HG03039 (cell line): ENCODE measurements at regions not wholly inside any gene's neighbourhood (a gene's known extent, or its start where the extent isn't known, plus 50 kb on each side); places are given as distances from the start of the nearest gene placed in this dataset.

ENCODE experiments used
- ATAC-seq: cut with Tn5 transposase; IDR thresholded peaks from one replicate; pipeline ENCODE4 v1.9.1; 2021; ENCODE audit warnings: mild to moderate bottlenecking, moderate library complexity; ENCODE audit not compliant: unreplicated experiment

- ATAC-seq = no peak
These were observed 406.8 kb upstream of the ZNF608 start for GRCh38 chr5:125153231-125153630.

GRCh38 chr5:125154301-125155110, 408.1 kb upstream of the ZNF608 start:
- no peak for ATAC-seq

- no peak for ATAC-seq
These were observed 414.5 kb upstream of the ZNF608 start for GRCh38 chr5:125160787-125161502.

- no peak for ATAC-seq
These were observed 416.3 kb upstream of the ZNF608 start for GRCh38 chr5:125162714-125163113.

- no peak for ATAC-seq
These were observed 423.0 kb upstream of the ZNF608 start for GRCh38 chr5:125169396-125169795.

GRCh38 chr5:125171641-125172040, 425.2 kb upstream of the ZNF608 start:
- no peak for ATAC-seq

- ATAC-seq = no peak
These were observed 429.0 kb upstream of the ZNF608 start for GRCh38 chr5:125175348-125176004.

- ATAC-seq = no peak
These were observed 429.6 kb upstream of the ZNF608 start for GRCh38 chr5:125176005-125176390.

- no peak for ATAC-seq
These were observed 430.9 kb upstream of the ZNF608 start for GRCh38 chr5:125177340-125177739.

GRCh38 chr5:125179612-125180011, 433.2 kb upstream of the ZNF608 start:
- no peak for ATAC-seq

GRCh38 chr5:125180231-125180829, 433.9 kb upstream of the ZNF608 start:
- no peak for ATAC-seq

- no peak for ATAC-seq
These were observed 434.7 kb upstream of the ZNF608 start for GRCh38 chr5:125181159-125181558.

GRCh38 chr5:125181955-125182354, 435.5 kb upstream of the ZNF608 start:
- no peak for ATAC-seq

- ATAC-seq = no peak
These were observed 439.3 kb upstream of the ZNF608 start for GRCh38 chr5:125185740-125186139.

- no peak for ATAC-seq
These were observed 440.5 kb upstream of the ZNF608 start for GRCh38 chr5:125186911-125187375.

- no peak for ATAC-seq
These were observed 443.1 kb upstream of the ZNF608 start for GRCh38 chr5:125189531-125189941.

- no peak for ATAC-seq
These were observed 444.0 kb upstream of the ZNF608 start for GRCh38 chr5:125190232-125191087.

- ATAC-seq = no peak
These were observed 448.4 kb upstream of the ZNF608 start for GRCh38 chr5:125194883-125195282.

- no peak for ATAC-seq
These were observed 450.2 kb upstream of the ZNF608 start for GRCh38 chr5:125196481-125197111.

GRCh38 chr5:125197321-125197720, 450.9 kb upstream of the ZNF608 start:
- ATAC-seq = no peak
